ENCODE measurements at regions not wholly inside any gene's neighbourhood (a gene's known extent, or its start where the extent isn't known, plus 50 kb on each side); places are given as distances from the start of the nearest gene placed in this dataset.

GRCh38 chr9:1411826-1412225 lies 361.7 kb downstream of the DMRT2 start:
- no peak for TF ChIP-seq CTCF (IDR thresholded peaks at IDR 0.05; ENCODE audit: low read depth, low read length, missing control alignments)
- H3K4me3 ChIP-seq (replicated peaks; ENCODE audit: low read depth, low read length): no peak overlapping the region
- DNase-seq (ENCODE audit: extremely low read depth, low read depth): no peak

DNA sequence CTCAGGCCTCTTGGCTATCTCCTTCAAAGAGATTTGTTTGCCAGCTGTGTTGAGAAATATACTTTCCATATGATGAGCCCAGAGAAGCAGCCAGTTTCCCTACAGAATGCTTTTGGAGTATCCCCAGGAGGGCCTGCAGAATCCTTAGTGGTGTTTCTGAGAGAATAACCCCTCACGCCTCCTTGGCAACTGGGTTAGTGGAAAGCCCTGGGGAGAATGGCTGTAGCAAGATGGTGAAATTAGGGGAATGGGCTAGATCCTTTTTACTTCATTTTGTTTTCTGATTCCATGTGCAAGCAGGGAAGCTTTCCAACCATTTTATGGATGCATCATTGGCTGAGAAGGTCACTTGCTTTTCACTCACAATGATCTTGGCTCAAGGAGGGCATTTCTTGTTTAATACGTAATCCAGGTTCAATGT lies 364.6 kb downstream of the DMRT2 start:
- no peak for TF ChIP-seq CTCF (IDR thresholded peaks at IDR 0.05; ENCODE audit: low read depth, low read length, missing control alignments)
- DNase-seq (ENCODE audit: extremely low read depth, low read depth): no peak
- no peak overlapping the region for H3K4me3 ChIP-seq (replicated peaks; ENCODE audit: low read depth, low read length)

- TF ChIP-seq CTCF (IDR thresholded peaks at IDR 0.05; ENCODE audit: low read depth, low read length, missing control alignments): no peak
- DNase-seq (ENCODE audit: extremely low read depth, low read depth): no peak
- H3K4me3 ChIP-seq (replicated peaks; ENCODE audit: low read depth, low read length): no peak overlapping the region
These were observed 365.0 kb downstream of the DMRT2 start for GRCh38 chr9:1415146-1415545.

- no peak for TF ChIP-seq CTCF (IDR thresholded peaks at IDR 0.05; ENCODE audit: low read depth, low read length, missing control alignments)
- H3K4me3 ChIP-seq (replicated peaks; ENCODE audit: low read depth, low read length): no peak overlapping the region
- no peak for DNase-seq (ENCODE audit: extremely low read depth, low read depth)
These were observed 366.1 kb downstream of the DMRT2 start for GRCh38 chr9:1416261-1416660.

- no peak for DNase-seq (ENCODE audit: extremely low read depth, low read depth)
- H3K4me3 ChIP-seq (replicated peaks; ENCODE audit: low read depth, low read length): no peak overlapping the region
- no peak for TF ChIP-seq CTCF (IDR thresholded peaks at IDR 0.05; ENCODE audit: low read depth, low read length, missing control alignments)
These were observed 371.3 kb downstream of the DMRT2 start for GRCh38 chr9:1421436-1421835.

- TF ChIP-seq CTCF (IDR thresholded peaks at IDR 0.05; ENCODE audit: low read depth, low read length, missing control alignments): no peak
- DNase-seq (ENCODE audit: extremely low read depth, low read depth): no peak
- no peak overlapping the region for H3K4me3 ChIP-seq (replicated peaks; ENCODE audit: low read depth, low read length)
These were observed 377.7 kb downstream of the DMRT2 start for GRCh38 chr9:1427875-1428274.

GRCh38 chr9:1429297-1429696 lies 379.1 kb downstream of the DMRT2 start:
- peak; percentile 57 for TF ChIP-seq CTCF (IDR thresholded peaks at IDR 0.05; ENCODE audit: low read depth, low read length, missing control alignments)
- H3K4me3 ChIP-seq (replicated peaks; ENCODE audit: low read depth, low read length): no peak overlapping the region
- DNase-seq (ENCODE audit: extremely low read depth, low read depth): no peak
